ENCODE measurements at regions not wholly inside any gene's neighbourhood (a gene's known extent, or its start where the extent isn't known, plus 50 kb on each side); places are given as distances from the start of the nearest gene placed in this dataset.
A peak's percentile ranks its signal among the peaks of the same experiment; 100 is the strongest.

GRCh38 chr2:237259201-237259600 lies 154.8 kb downstream of the COL6A3 start:
- Histone ChIP-seq H3K4me3 (no peak overlapping the region), H3K4me1 (ENCODE audit: low read depth) (peaks cover 12% of the 10 kb centered on the region), H3K9me3 (ENCODE audit: low read depth) (no peaks in the 10 kb centered on the region), H3K36me3 (no peaks in the 10 kb centered on the region), H3K27me3 (no peaks in the 10 kb centered on the region), H3K27ac (no peak overlapping the region)
- DNase-seq (ENCODE audit: low read depth in 1 of 2, low spot score in 1 of 2): no peak
- TF ChIP-seq CTCF (IDR thresholded peaks at IDR 0.05; ENCODE audit: low read depth, low read length): no peak

DNA sequence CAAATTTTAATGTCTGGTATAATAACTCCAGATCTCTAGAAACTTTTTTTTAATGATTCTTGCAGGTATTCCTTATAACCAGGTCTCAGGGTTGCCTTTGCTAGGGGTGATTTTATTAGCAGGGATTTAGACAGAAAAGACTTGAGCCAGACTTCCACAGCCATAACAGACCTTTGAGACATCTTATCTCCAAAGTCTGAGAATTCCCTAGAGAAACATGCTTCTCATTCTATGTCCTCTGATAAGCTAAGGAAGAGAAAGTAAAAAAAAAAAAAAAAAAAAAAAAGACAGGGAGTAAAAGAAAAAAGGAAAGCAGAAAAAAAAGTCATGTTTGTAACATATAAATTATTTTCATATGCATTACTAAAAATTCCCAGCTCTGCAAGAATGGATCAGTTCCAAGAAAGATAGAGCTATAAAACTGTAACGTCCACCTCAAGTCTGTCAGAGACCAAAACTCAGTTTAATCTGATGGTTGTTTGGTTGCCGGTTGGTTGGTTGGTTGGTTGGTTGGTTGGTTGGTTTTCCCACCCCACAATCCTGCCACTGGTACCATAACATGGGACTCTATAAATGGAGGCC lies 153.8 kb downstream of the COL6A3 start:
- Histone ChIP-seq H3K36me3 (no peaks in the 10 kb centered on the region), H3K27ac (no peak overlapping the region), H3K9me3 (ENCODE audit: low read depth) (no peaks in the 10 kb centered on the region), H3K4me3 (no peak overlapping the region), H3K27me3 (no peaks in the 10 kb centered on the region), H3K4me1 (ENCODE audit: low read depth) (peaks cover 8% of the 10 kb centered on the region)
- DNase-seq (ENCODE audit: low read depth in 1 of 2, low spot score in 1 of 2): peak in 1 of 2 donors; percentile 72
- TF ChIP-seq CTCF (IDR thresholded peaks at IDR 0.05; ENCODE audit: low read depth, low read length): no peak

GRCh38 chr2:237260686-237261085 lies 153.3 kb downstream of the COL6A3 start:
- no peaks in the 10 kb centered on the region for H3K9me3 ChIP-seq (ENCODE audit: low read depth)

GRCh38 chr2:237261327-237261726 lies 152.6 kb downstream of the COL6A3 start:
- TF ChIP-seq CTCF (IDR thresholded peaks at IDR 0.05; ENCODE audit: low read depth, low read length): no peak
- no peaks in the 10 kb centered on the region for H3K9me3 ChIP-seq (ENCODE audit: low read depth)
- H3K4me3 ChIP-seq: no peak overlapping the region
- no peaks in the 10 kb centered on the region for H3K36me3 ChIP-seq
- no peak for DNase-seq (ENCODE audit: low read depth in 1 of 2, low spot score in 1 of 2)
- no peaks in the 10 kb centered on the region for H3K27me3 ChIP-seq
- H3K27ac ChIP-seq: no peak overlapping the region
- peaks cover 8% of the 10 kb centered on the region for H3K4me1 ChIP-seq (ENCODE audit: low read depth)

More at GRCh38 chr2:237260686-237261085, 153.3 kb downstream of the COL6A3 start:
- Histone ChIP-seq H3K4me3 (no peak overlapping the region), H3K36me3 (no peaks in the 10 kb centered on the region), H3K27ac (no peak overlapping the region), H3K4me1 (ENCODE audit: low read depth) (peaks cover 8% of the 10 kb centered on the region), H3K27me3 (no peaks in the 10 kb centered on the region)
- no peak for DNase-seq (ENCODE audit: low read depth in 1 of 2, low spot score in 1 of 2)
- no peak for TF ChIP-seq CTCF (IDR thresholded peaks at IDR 0.05; ENCODE audit: low read depth, low read length)

- peak in 1 of 2 donors; percentile 88 for DNase-seq (ENCODE audit: low read depth in 1 of 2, low spot score in 1 of 2)
- peaks cover 8% of the 10 kb centered on the region for H3K4me1 ChIP-seq (ENCODE audit: low read depth)
- H3K27me3 ChIP-seq: no peaks in the 10 kb centered on the region
- TF ChIP-seq CTCF (IDR thresholded peaks at IDR 0.05; ENCODE audit: low read depth, low read length): no peak
- H3K9me3 ChIP-seq (ENCODE audit: low read depth): no peaks in the 10 kb centered on the region
- no peak overlapping the region for H3K27ac ChIP-seq
- H3K36me3 ChIP-seq: no peaks in the 10 kb centered on the region
- no peak overlapping the region for H3K4me3 ChIP-seq
Measured at GRCh38 chr2:237262838-237263771, 150.9 kb downstream of the COL6A3 start.

All from cardiac muscle cell (in vitro differentiated cells and primary cell).